NOMO-1 (cell line): ENCODE measurements at regions not wholly inside any gene's neighbourhood (a gene's known extent, or its start where the extent isn't known, plus 50 kb on each side); places are given as distances from the start of the nearest gene placed in this dataset.

Experiments
- DNase-seq, 2 experiments: peaks; one replicate each; lab custom pipeline; 2025; ENCODE audit not compliant: unreplicated experiment in 2 of 2; lab: John Stamatoyannopoulos, UW

GRCh38 chr3:76576201-76576600 lies 463.7 kb upstream of the ROBO2 start:
- no peak for DNase-seq

DNA sequence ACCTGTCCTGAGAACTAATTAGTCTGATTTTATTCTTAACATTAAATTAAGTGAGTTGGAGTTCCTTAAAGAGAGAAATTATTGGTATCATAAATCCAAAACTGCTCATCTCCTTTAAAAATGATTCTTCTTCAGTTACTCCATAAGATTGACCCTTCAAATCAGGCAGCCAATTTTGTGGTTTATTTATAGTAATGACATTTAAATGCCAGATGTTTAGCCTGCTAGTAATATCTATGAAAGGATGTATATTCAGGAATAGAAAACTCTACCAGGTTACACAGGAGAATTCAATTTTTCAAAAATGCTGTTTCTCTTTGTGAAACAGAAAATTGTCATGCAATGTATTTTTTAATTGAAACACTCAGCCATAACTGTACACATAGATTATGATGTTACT lies 457.8 kb upstream of the ROBO2 start:
- no peak for DNase-seq

- no peak for DNase-seq
These were observed 457.1 kb upstream of the ROBO2 start for GRCh38 chr3:76582632-76583378.

- DNase-seq = peak in 1 of 2 experiments; percentile 42
These were observed 454.0 kb upstream of the ROBO2 start for GRCh38 chr3:76585794-76586392.

DNA sequence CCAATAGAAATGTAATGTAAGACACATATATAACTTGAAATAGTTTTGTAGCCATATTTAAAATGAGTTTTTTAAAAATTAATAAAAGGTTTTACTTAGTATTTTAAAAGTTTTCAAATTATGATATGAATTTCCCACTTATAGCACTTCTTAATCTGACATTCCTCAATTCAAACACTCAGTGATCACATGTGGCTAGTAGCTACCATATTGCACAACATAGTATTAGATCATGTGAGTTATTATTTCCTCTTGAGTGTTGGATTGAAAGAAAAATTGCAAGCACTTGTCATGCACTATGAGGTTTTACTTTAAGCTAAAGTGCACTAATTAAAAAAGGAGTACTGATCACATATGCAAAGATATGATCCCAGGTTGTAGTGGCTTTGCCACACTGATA lies 453.4 kb upstream of the ROBO2 start:
- DNase-seq = no peak

GRCh38 chr3:76610150-76610549 lies 429.7 kb upstream of the ROBO2 start:
- DNase-seq = no peak

- DNase-seq = no peak
These were observed 424.2 kb upstream of the ROBO2 start for GRCh38 chr3:76615719-76616118.

GRCh38 chr3:76624164-76624563 lies 415.7 kb upstream of the ROBO2 start:
- DNase-seq = no peak

GRCh38 chr3:76627236-76627635 lies 412.7 kb upstream of the ROBO2 start:
- no peak for DNase-seq

DNA sequence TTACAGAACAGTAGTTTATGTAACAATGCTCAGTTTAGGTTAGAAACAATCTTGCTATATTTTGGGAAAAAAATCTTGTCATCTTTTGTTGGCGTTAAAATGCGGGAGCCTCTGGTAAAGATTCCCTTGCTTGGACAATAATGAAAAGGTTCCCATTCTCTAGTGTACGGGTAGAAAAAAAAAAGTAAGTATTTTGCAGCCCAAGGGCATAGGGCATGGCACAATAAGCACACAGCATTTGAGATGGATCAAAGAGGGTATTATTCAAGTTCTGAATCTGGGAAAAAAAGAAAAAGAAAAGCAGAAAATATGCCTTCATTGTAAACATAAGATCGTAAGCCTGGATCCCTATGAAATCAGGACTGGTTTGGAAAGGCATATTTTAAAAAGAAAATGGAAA lies 408.6 kb upstream of the ROBO2 start:
- no peak for DNase-seq

DNA sequence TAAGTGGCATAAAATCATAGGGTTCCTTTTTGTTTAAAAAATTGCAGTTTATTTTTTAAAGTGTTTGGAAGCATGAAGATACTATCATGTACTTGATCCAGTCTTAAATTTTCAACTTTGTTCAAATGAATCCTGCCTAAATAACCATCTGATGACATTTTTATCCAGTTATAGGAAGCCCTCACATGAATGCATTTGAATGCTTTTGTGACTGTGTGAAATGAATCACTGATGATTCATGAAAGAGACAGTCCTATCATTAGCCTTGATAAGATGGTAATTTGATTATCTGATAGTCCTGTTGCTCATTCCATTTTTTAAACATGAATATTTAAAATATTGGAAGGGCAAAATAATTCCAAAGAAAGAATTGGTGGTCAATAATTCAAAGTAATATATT lies 401.9 kb upstream of the ROBO2 start:
- no peak for DNase-seq

DNA sequence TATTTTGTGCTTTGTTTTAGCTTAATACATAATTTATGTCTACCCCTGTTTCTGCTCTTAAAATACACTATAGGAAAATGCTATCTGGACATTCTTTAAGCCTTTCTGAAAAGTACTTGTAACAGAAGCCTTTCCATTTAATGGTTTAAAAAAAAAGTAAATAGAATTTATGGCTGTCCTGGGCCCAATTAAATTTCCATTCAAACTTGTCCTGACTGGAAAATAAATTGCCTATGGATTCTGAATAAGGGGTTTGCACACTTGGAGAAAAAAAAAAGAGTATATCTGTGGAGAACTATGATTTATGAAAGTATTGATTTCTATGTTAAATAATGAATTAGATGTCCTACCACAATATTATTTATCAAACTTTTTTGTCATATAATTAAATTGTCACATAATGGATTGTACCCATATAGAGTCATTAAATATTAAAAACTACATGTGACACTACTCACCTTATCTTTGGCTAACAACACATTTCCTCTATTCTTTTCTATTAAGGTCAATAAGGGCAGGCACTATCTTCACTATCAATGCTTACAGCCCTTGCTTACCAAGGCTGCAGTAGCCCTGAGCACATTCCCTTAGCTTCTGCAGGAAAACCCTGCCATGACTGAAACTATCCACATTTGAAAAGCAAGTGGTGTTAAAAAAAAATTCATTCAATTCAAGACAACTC lies 396.1 kb upstream of the ROBO2 start:
- no peak for DNase-seq

DNA sequence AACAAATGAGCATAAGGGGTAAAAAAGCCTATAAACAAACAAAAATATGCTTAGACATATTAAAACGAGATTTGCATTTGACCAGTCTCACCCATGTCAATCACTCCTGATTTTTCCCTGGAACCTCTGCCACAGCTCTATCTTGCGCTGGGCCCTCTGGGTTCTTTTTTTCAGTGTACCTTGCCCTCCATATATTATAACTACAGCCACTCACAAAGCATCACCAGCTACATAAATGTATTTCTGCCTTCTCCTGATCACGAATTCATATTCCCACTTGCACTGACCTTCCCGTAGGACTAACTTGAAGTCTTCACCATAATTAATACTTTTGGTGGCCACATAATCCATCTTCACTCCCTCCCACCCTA lies 395.6 kb upstream of the ROBO2 start:
- DNase-seq = no peak

- no peak for DNase-seq
These were observed 394.2 kb upstream of the ROBO2 start for GRCh38 chr3:76645724-76646123.

DNA sequence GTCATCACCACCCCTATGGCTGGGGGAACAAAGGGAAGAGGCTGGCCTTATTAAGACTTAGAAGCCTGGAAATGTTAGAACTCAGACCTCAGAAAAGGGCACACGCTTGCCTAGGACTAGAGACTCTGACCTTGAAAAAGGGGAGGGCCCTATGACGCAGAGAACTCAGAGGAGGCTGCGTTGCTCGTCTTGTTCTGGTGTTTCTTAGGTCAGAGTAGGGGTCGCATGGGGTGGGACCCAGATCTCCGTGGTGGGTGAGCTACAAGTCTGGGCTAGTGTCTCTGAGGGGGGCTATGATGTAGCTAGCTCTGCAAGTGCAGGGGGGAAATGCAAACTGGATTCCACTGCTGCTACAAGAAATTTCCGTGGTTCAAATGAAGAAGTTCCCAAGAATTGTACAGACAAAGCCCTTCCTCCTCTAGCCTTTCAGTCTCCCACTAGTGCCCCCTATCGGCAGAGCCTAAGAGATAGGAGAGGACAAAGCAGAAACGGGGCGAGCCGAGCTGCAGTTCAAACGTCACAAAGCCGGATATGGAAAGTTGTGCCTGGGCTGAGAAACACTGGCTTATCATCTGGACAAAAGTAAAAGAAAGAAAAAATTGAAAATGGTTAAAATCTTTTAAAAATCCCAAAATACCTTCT lies 392.9 kb upstream of the ROBO2 start:
- no peak for DNase-seq

DNA sequence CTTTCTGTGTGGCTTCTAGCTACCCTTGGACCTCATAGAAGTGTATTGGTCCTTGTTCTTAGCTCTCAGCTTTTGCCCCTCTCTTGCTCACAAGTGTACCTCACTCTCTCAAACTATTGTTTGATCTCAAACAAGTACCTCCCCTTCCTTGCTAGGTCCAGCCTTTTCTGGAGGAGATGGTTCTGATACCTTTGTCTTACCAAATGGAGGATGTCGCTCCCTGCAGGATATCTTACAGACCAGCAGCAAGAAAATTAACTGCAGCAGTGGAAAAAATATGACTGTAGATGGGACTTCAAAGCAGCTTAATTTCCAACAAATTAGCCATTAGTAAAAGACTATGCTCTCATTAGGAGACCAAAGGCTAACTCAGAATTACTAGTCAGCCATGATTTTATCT lies 388.1 kb upstream of the ROBO2 start:
- DNase-seq = no peak

DNA sequence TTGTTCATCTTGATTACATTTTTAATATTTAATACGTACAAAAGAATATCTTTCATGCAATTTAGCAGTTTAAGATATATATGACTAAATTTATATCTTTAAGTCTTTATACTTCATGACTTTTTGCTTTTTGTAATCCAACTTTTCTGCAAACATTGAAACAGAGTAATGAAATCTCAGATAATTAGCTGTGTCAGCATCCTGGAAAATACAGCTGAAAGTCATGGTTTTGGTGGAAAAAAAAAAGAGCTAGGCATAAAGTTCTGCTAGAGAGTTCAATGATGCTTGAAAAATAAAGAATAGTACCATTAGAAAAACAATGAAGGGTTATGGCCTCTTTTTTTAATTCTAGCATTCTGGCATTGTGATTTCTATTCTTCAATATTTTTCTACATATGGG lies 387.4 kb upstream of the ROBO2 start:
- no peak for DNase-seq

GRCh38 chr3:76653640-76654251 lies 386.2 kb upstream of the ROBO2 start:
- no peak for DNase-seq

GRCh38 chr3:76656531-76657070 lies 383.3 kb upstream of the ROBO2 start:
- DNase-seq = no peak

GRCh38 chr3:76657909-76658308 lies 382.0 kb upstream of the ROBO2 start:
- no peak for DNase-seq
